HCT116 (cell line): ENCODE measurements at regions not wholly inside any gene's neighbourhood (a gene's known extent, or its start where the extent isn't known, plus 50 kb on each side); places are given as distances from the start of the nearest gene placed in this dataset.

Source experiments
- ATAC-seq: fragments of 200-7000 bp; cut with Tn5 transposase; 2 replicates; pipeline ENCODE4 v1.9.1; 2020; ENCODE audit warnings: mild to moderate bottlenecking, moderate library complexity
- BruUV-seq: library from RNA; stranded (reverse); fragments of 400-500 nt; replicated peaks from 2 replicates; lab custom pipeline; 2021; lab: Mats Ljungman, UMichigan
- CTCF ChIA-PET: fragments of 300-600 bp; sonication (Branson Sonifier 250); formaldehyde crosslinking; loops from one replicate; lab custom pipeline; 2021; ENCODE audit warnings: antibody characterized with exemption; lab: Charles Lee
- POLR2A ChIA-PET: fragments of 300-600, 350-600 bp; sonication (Branson Sonifier 250); formaldehyde crosslinking; loops from one replicate; lab custom pipeline; 2021; ENCODE audit warnings: antibody characterized with exemption; lab: Charles Lee
- RAD21 ChIA-PET, 2 experiments: fragments of 300-600 bp; sonication (Branson Sonifier 250); formaldehyde crosslinking; loops; one replicate each; lab custom pipeline; 2023; ENCODE audit warnings: low total read pairs in 2 of 2; ENCODE audit not compliant: uncharacterized antibody in 2 of 2, unreplicated experiment in 2 of 2, low non-redundant PET in 1 of 2; lab: Charles Lee
- DNase-seq: peaks from one replicate; pipeline ENCODE4 v3.0.0-alpha.2; 2010; ENCODE audit warnings: low read depth, low spot score
- H2AFZ ChIP-seq: fragments of 200-600 bp; shearing (Covaris generic), sonication (generic); 2 replicates; pipeline ENCODE4 v1.6.1; 2017; ENCODE audit warnings: low read depth, mixed run types, mixed read lengths, antibody characterized with exemption, low read length; ENCODE audit not compliant: poor library complexity, severe bottlenecking
- H3K27ac ChIP-seq: 2 replicates; pipeline ENCODE4 v1.5.1; 2012; ENCODE audit warnings: low read depth, low read length
- H3K27me3 ChIP-seq: fragments of 200-600 bp; sonication (generic); 2 replicates; pipeline ENCODE4 v1.6.1; 2016; ENCODE audit warnings: mixed run types, low read length, mixed read lengths; ENCODE audit not compliant: insufficient read depth
- H3K36me3 ChIP-seq, 2 experiments: fragments of 200-500 bp in 1 of 2; fragments of 200-600 bp in 1 of 2; sonication (Bioruptor generic) in 1 of 2; sonication (generic) in 1 of 2; 2 replicates each; pipeline versions ENCODE4 v1.5.1 to v1.6.1; 2014 to 2016; ENCODE audit warnings: low read length in 2 of 2, inconsistent platforms in 1 of 2, mixed read lengths in 1 of 2, mixed run types in 1 of 2; ENCODE audit not compliant: insufficient read depth in 2 of 2, control insufficient read depth in 1 of 2
- H3K4me1 ChIP-seq, 2 experiments: fragments of 200-600 bp in 1 of 2; sonication (generic) in 1 of 2; 2 replicates each; pipeline versions ENCODE4 v1.5.1 to v1.6.1; 2012 to 2017; ENCODE audit warnings: low read length in 2 of 2, inconsistent platforms in 1 of 2, mild to moderate bottlenecking in 1 of 2, mixed read lengths in 1 of 2, mixed run types in 1 of 2, moderate library complexity in 1 of 2; ENCODE audit not compliant: insufficient read depth in 2 of 2, control insufficient read depth in 1 of 2
- H3K4me2 ChIP-seq: fragments of 200-600 bp; sonication (generic); 2 replicates; pipeline ENCODE4 v1.6.1; 2017; ENCODE audit warnings: mixed run types, low read length, mixed read lengths
- H3K4me3 ChIP-seq, 2 experiments: fragments of 200-600 bp in 1 of 2; sonication (generic) in 1 of 2; replicated peaks in 1 of 2; 2 replicates each; pipeline ENCODE4 v1.5.1; 2011 to 2016; ENCODE audit warnings: low read length in 2 of 2, control low read depth in 1 of 2, low read depth in 1 of 2, mild to moderate bottlenecking in 1 of 2, mixed read lengths in 1 of 2, mixed run types in 1 of 2
- H3K79me2 ChIP-seq: fragments of 200-600 bp; sonication (generic); 2 replicates; pipeline ENCODE4 v1.6.1; 2017; ENCODE audit warnings: mild to moderate bottlenecking, mixed run types, low read length, moderate library complexity, mixed read lengths; ENCODE audit not compliant: insufficient read depth
- H3K9ac ChIP-seq: fragments of 200-600 bp; sonication (generic); 2 replicates; pipeline ENCODE4 v1.6.1; 2016; ENCODE audit warnings: low read length, mixed read lengths
- H3K9me2 ChIP-seq: fragments of 200-600 bp; sonication (generic), shearing (Covaris generic); 2 replicates; pipeline ENCODE4 v1.6.1; 2017; ENCODE audit warnings: mixed run types, mild to moderate bottlenecking, moderate library complexity; ENCODE audit not compliant: insufficient read depth
- H3K9me3 ChIP-seq, 2 experiments: fragments of 200-500 bp in 1 of 2; fragments of 200-600 bp in 1 of 2; sonication (Bioruptor generic) in 1 of 2; sonication (generic) in 1 of 2; 2 replicates each; pipeline ENCODE4 v1.6.1; 2014 to 2017; ENCODE audit warnings: low read length in 2 of 2, mixed read lengths in 2 of 2, inconsistent platforms in 1 of 2, low read depth in 1 of 2, mild to moderate bottlenecking in 1 of 2, mixed run types in 1 of 2, moderate library complexity in 1 of 2; ENCODE audit not compliant: control insufficient read depth in 1 of 2, insufficient read depth in 1 of 2
- H4K20me1 ChIP-seq: fragments of 200-600 bp; sonication (generic), shearing (Covaris generic); 2 replicates; pipeline ENCODE4 v1.6.1; 2017; ENCODE audit warnings: mixed run types, mild to moderate bottlenecking, moderate library complexity; ENCODE audit not compliant: insufficient read depth
- CEBPB ChIP-seq: IDR thresholded peaks from 2 replicates; pipeline ENCODE4 v1.6.1; 2012; ENCODE audit warnings: low read depth
- EGR1 ChIP-seq: IDR thresholded peaks from 2 replicates; pipeline ENCODE4 v1.6.1; 2012; ENCODE audit warnings: low read depth
- EZH2 ChIP-seq: fragments of 200-600 bp; sonication (generic); IDR thresholded peaks from 2 replicates; pipeline ENCODE4 v1.6.1; 2017; ENCODE audit warnings: antibody characterized with exemption, mixed run types
- EZH2phosphoT487 ChIP-seq: fragments of 200-600 bp; IDR thresholded peaks from 2 replicates; pipeline ENCODE4 v1.6.1; 2018; ENCODE audit warnings: antibody characterized with exemption, borderline replicate concordance
- JUND ChIP-seq: IDR thresholded peaks from 2 replicates; pipeline ENCODE4 v1.6.1; 2012
- POLR2AphosphoS5 ChIP-seq: IDR thresholded peaks from 2 replicates; pipeline ENCODE4 v1.6.1; 2011; ENCODE audit warnings: mild to moderate bottlenecking, low read depth, low read length, moderate library complexity
- RAD21 ChIP-seq: IDR thresholded peaks from 2 replicates; pipeline ENCODE4 v1.6.1; 2012; ENCODE audit warnings: low read depth, mild to moderate bottlenecking
- SP1 ChIP-seq: IDR thresholded peaks from 2 replicates; pipeline ENCODE4 v1.6.1; 2012; ENCODE audit warnings: low read depth
- SRF ChIP-seq: IDR thresholded peaks from 2 replicates; pipeline ENCODE4 v1.6.1; 2012; ENCODE audit warnings: low read depth
- TCF7L2 ChIP-seq: IDR thresholded peaks from 2 replicates; pipeline ENCODE4 v1.7.0; 2011; ENCODE audit warnings: borderline replicate concordance, inconsistent platforms; ENCODE audit not compliant: insufficient read depth, insufficient read length; ENCODE audit errors: extremely low read depth
- YY1 ChIP-seq: IDR thresholded peaks from 2 replicates; pipeline ENCODE4 v1.6.1; 2011; ENCODE audit warnings: low read length, low read depth, moderate library complexity, mild to moderate bottlenecking; ENCODE audit not compliant: insufficient replicate concordance; ENCODE audit errors: extremely low read depth
- ZFX ChIP-seq: fragments of 450-650 bp; IDR thresholded peaks from 2 replicates; pipeline ENCODE4 v1.6.1; 2017
- ZNF274 ChIP-seq: fragments of 200-500 bp; sonication (Bioruptor generic); IDR thresholded peaks from 2 replicates; pipeline ENCODE4 v1.6.1; 2014; ENCODE audit warnings: mild to moderate bottlenecking, low read depth, low read length, inconsistent platforms
- intact Hi-C: fragments of 100-400 bp; cut with micrococcal nuclease; formaldehyde crosslinking; loops from 2 replicates; pipeline ENCODE4 v1.10.0; 2022
- TF ChIP-seq, protein P1 (sequence below): IDR thresholded peaks from 2 replicates; pipeline ENCODE4 v1.6.1; 2012
- TF ChIP-seq, protein P2 (sequence below): IDR thresholded peaks from 2 replicates; pipeline ENCODE4 v1.6.1; 2012; ENCODE audit warnings: low read depth

DNA sequence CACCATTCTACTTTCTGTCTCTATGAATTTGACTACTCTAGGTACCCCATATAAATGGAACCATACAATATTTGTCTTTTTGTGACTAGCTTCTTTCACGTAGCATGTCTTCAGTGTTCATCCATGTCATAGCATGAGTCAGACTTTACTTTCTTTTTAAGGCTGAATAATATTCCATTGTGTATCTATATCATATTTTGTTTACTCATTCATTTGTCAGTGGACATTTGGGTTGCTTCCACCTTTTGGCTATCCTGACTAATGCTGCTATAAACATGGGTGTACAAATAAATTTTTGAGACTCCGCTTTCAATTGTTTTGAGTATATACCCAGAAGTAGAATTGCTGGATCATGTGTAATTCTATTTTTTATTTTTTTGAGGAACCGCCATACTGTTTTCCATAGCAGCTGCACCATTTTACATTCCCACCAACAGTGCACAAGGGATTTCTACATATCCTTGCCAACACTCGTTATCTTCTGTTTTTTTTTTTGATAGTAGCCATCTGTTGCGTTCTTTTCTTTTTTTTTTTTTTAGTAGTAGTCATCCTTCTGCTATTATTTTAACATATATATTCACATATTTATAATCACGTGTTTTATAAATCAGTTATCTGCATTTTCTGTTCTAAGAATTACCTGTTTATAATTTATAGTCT lies 158.0 kb upstream of the MED14 start:
- no peak for DNase-seq
- BruUV-seq: no TSS peak
- POLR2A ChIA-PET: no interaction called here

More for the DNA sequence above, 158.0 kb upstream of the MED14 start:
- no peaks in the 10 kb centered on the region for H3K9me3 ChIP-seq
- TF ChIP-seq TCF7L2: no peak
- TF ChIP-seq EZH2phosphoT487: no peak
- TF ChIP-seq RAD21: no peak
- no peak for TF ChIP-seq CEBPB
- no peak for TF ChIP-seq JUND
- TF ChIP-seq YY1: no peak
- no peak for TF ChIP-seq ZNF274
- no peak for TF ChIP-seq SRF
- TF ChIP-seq ZFX: no peak
- TF ChIP-seq EZH2: no peak
- no peak for TF ChIP-seq EGR1
- no peak for TF ChIP-seq SP1
- TF ChIP-seq POLR2AphosphoS5: no peak
- TF ChIP-seq, protein P1, sequence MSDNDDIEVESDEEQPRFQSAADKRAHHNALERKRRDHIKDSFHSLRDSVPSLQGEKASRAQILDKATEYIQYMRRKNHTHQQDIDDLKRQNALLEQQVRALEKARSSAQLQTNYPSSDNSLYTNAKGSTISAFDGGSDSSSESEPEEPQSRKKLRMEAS: no peak
- TF ChIP-seq, protein P2, sequence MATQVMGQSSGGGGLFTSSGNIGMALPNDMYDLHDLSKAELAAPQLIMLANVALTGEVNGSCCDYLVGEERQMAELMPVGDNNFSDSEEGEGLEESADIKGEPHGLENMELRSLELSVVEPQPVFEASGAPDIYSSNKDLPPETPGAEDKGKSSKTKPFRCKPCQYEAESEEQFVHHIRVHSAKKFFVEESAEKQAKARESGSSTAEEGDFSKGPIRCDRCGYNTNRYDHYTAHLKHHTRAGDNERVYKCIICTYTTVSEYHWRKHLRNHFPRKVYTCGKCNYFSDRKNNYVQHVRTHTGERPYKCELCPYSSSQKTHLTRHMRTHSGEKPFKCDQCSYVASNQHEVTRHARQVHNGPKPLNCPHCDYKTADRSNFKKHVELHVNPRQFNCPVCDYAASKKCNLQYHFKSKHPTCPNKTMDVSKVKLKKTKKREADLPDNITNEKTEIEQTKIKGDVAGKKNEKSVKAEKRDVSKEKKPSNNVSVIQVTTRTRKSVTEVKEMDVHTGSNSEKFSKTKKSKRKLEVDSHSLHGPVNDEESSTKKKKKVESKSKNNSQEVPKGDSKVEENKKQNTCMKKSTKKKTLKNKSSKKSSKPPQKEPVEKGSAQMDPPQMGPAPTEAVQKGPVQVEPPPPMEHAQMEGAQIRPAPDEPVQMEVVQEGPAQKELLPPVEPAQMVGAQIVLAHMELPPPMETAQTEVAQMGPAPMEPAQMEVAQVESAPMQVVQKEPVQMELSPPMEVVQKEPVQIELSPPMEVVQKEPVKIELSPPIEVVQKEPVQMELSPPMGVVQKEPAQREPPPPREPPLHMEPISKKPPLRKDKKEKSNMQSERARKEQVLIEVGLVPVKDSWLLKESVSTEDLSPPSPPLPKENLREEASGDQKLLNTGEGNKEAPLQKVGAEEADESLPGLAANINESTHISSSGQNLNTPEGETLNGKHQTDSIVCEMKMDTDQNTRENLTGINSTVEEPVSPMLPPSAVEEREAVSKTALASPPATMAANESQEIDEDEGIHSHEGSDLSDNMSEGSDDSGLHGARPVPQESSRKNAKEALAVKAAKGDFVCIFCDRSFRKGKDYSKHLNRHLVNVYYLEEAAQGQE: no peak
- H3K27ac ChIP-seq: no peak overlapping the region
- no peaks in the 10 kb centered on the region for H3K79me2 ChIP-seq
- intact Hi-C loops: no loop called here
- ATAC-seq: no peak
- H4K20me1 ChIP-seq: no peaks in the 10 kb centered on the region
- no peak overlapping the region for H3K9ac ChIP-seq
- no peak overlapping the region for H3K4me3 ChIP-seq
- H3K27me3 ChIP-seq: no peaks in the 10 kb centered on the region
- RAD21 ChIA-PET: no interaction called here
- no peak overlapping the region for H3K4me2 ChIP-seq
- H3K4me1 ChIP-seq: peaks cover 0 to 8% of the 10 kb centered on the region in 2 experiments; a peak in 1 of 4 replicates
- no peaks in the 10 kb centered on the region for H3K9me2 ChIP-seq
- H2AFZ ChIP-seq: no peak overlapping the region
- no peaks in the 10 kb centered on the region for H3K36me3 ChIP-seq
- CTCF ChIA-PET: no interaction called here
